SH-SY5Y (cell line): ENCODE measurements at regions not wholly inside any gene's neighbourhood (a gene's known extent, or its start where the extent isn't known, plus 50 kb on each side); places are given as distances from the start of the nearest gene placed in this dataset.

Source experiments
- GATA2 ChIP-seq: IDR thresholded peaks from 2 replicates; pipeline ENCODE4 v1.6.1; 2011; ENCODE audit warnings: mild to moderate bottlenecking, low read depth, low read length
- GATA3 ChIP-seq: IDR thresholded peaks from 2 replicates; pipeline ENCODE4 v1.6.1; 2011; ENCODE audit warnings: low read depth, mild to moderate bottlenecking, low read length, moderate library complexity

DNA sequence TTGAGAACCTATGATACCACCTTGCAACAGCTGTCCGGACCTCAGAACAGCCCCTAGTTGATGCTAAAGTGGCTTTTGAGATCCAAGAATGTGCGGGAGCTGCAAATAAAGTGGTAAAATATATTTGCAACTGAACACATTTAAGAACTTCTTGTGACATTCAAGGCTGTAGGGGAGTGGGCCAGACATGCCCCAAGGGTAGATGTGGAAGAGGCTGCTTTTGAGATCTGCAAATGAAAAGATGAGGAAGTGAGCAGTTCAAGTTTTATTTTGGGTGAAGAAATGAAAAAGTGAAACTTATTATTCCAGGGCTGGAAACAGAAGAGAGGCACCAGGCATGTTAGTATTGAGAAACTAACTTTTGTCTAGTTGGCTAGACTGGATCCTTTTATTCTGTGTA lies 359.5 kb upstream of the PLXNA2 start:
- TF ChIP-seq GATA3 = no peak
- TF ChIP-seq GATA2 = no peak
